Stimulated activated memory B cell treated with anti-CD40 and anti-IgM and Interleukin-4, amounts not matched to agents 10 μg/mL and 1 μg/mL and 100 μg/mL, for 72 hours (primary cell): ENCODE measurements at regions not wholly inside any gene's neighbourhood (a gene's known extent, or its start where the extent isn't known, plus 50 kb on each side); places are given as distances from the start of the nearest gene placed in this dataset.

Experiments
- ATAC-seq: fragments of 150-1000 bp; cut with Tn5 transposase; 2 replicates; pipeline ENCODE4 v1.10.0; 2021
- H3K27ac Mint-ChIP-seq: one replicate; pipeline ENCODE4 v1.8.0; 2022; ENCODE audit warnings: mild to moderate bottlenecking, mixed read lengths
- H3K27me3 Mint-ChIP-seq: one replicate; pipeline ENCODE4 v1.8.0; 2022; ENCODE audit warnings: mixed read lengths
- H3K36me3 Mint-ChIP-seq: one replicate; pipeline ENCODE4 v1.8.0; 2022; ENCODE audit warnings: mixed read lengths
- H3K4me1 Mint-ChIP-seq: one replicate; pipeline ENCODE4 v1.8.0; 2022; ENCODE audit warnings: mixed read lengths
- H3K4me3 Mint-ChIP-seq: one replicate; pipeline ENCODE4 v1.8.0; 2022; ENCODE audit warnings: mild to moderate bottlenecking, moderate library complexity, mixed read lengths
- H3K9me3 Mint-ChIP-seq: one replicate; pipeline ENCODE4 v1.8.0; 2022; ENCODE audit warnings: mixed read lengths

DNA sequence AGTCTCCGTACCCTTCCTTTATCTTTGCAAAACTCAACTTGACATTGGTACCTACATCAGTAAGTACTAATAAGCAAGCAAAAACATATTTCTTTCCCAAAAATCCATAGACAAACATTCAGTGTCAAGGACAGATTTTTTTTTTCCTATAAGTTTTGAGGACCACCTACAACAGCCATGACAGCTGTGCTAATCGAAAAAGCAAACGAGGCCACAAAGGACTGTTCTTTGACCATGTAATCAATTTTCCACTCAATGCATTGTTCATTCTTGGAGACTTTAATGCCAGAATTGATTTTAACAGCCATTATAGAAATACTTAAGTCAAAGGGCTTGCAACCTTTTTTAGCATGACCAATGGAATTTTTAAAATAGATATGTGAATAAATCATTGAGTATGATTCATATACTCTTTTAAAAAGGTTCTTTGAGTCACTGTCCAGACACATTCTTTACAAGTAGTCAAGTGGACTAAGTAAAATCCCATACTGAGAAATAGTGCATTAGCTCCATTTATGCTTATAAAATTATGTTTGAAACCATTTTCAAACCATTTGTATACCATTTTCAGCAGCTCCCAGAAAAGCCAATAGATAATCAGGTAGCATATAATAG lies 323.9 kb downstream of the MZT1 start:
- Mint-ChIP-seq H3K27me3 (no peaks in the 10 kb centered on the region), H3K4me1 (no peaks in the 10 kb centered on the region), H3K4me3 (no peak overlapping the region), H3K27ac (no peak overlapping the region), H3K36me3 (no peaks in the 10 kb centered on the region), H3K9me3 (peaks cover 12% of the 10 kb centered on the region)
- ATAC-seq = no peak

DNA sequence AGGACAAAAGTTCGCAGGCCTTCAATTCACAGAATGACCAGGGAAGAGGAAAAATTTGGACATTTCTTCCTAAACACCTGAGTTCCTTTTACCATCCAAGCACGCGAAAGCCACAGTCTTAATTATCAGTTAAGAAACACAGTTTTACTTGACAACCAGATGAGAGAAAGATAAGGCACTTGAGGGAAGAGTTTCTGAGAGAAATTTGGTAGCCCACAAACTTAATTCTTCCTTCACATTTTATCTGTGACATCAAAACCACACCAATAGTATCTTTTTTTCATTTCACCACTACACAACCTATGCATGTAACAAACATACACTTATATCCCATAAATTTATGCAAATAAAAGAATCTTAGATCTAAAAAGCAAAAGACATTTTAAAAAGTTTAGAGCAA lies 326.6 kb downstream of the MZT1 start:
- no peaks in the 10 kb centered on the region for H3K4me1 Mint-ChIP-seq
- no peaks in the 10 kb centered on the region for H3K27me3 Mint-ChIP-seq

DNA sequence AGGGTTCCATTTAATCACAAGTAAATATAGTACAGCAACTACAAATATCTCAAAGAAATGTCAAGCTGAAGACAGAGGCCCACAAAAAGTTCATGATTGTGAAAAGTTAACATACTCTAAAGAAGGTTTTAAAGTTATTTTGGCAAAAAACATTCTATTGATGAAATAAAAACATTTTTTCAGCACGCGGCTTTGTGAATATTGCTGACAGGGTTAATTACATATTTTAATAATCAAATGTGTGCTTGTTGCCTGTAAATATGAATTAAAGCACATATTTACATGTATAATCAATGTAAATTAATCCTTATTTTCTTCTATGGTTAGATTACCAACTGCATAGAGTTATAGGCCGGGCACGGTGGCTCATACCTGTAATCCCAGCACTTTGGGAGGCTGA lies 328.1 kb downstream of the MZT1 start:
- Mint-ChIP-seq H3K27me3 (no peaks in the 10 kb centered on the region), H3K36me3 (no peaks in the 10 kb centered on the region), H3K27ac (no peak overlapping the region), H3K4me3 (no peak overlapping the region), H3K4me1 (no peaks in the 10 kb centered on the region), H3K9me3 (peaks cover 5% of the 10 kb centered on the region)
- no peak for ATAC-seq

More for the DNA sequence above, 326.6 kb downstream of the MZT1 start:
- Mint-ChIP-seq H3K9me3 (peaks cover 5% of the 10 kb centered on the region), H3K36me3 (no peaks in the 10 kb centered on the region), H3K4me3 (no peak overlapping the region), H3K27ac (no peak overlapping the region)
- no peak for ATAC-seq

DNA sequence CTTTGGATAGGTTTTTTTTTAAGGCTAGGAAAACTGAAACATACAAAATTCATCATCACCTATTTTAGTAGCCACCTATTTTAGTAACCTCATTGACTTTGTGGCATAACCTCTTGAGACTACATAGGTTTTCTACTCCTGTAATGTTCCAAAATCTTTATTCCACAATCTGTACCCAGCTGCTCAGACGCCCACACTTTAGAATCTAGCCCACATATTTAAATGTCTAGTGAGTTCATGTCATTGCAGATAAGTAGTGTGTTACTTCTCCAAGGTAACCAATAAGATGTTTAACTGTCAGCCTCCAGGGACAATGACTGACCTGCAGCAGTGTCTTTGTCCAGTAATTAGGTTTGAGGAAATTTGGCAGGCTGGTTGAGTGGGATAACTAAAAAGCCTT lies 330.2 kb downstream of the MZT1 start:
- peak; percentile 27 for ATAC-seq
- Mint-ChIP-seq H3K36me3 (no peaks in the 10 kb centered on the region), H3K4me1 (no peaks in the 10 kb centered on the region), H3K27ac (no peak overlapping the region), H3K27me3 (no peaks in the 10 kb centered on the region), H3K9me3 (peaks cover 8% of the 10 kb centered on the region), H3K4me3 (no peak overlapping the region)

DNA sequence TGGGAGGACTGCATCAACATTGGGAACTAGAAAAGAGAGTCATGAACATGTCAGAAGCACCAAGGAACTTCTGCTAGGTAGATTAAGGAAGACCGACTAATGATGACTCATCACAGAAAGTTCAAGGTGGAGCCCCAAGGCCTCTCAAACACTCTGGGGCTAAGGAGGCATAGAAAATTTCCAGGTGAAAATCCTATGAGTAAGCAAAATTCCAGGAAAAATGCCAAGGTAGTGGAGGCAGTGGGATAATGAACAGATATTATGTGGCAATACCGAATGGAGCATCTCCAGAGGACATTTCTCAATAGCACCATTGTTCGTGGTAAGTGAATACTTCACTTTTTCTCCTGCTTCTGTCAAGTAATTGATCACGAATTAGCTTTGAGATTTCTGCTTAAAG lies 336.5 kb downstream of the MZT1 start:
- Mint-ChIP-seq H3K4me3 (no peak overlapping the region), H3K4me1 (no peaks in the 10 kb centered on the region), H3K27me3 (no peaks in the 10 kb centered on the region), H3K9me3 (peaks cover 10% of the 10 kb centered on the region), H3K27ac (no peak overlapping the region), H3K36me3 (no peaks in the 10 kb centered on the region)
- no peak for ATAC-seq

DNA sequence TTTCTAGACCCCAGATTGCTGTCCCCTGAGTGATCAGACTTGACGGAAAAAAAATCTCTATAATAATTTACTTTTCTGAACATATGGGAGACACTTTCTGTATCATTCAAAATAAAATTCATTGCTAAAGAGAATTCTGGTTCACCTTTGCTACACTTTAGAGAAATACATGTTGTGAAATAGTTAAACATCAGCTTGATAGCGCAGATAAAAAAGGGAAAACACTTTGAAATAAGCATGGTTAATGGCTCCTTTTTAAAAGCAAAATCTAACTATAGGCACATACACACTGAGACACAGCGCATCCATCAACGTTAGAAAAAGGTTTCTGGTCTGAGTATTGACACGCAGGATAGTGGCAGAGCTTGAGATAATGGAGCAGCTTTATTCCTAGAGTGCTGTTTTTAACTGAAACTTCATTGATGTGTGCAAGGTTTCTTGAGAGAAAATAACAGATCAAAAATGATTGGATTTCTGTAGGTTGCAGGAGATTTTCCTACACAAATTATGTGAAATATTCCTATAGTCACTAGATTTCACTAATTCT lies 341.2 kb downstream of the MZT1 start:
- Mint-ChIP-seq H3K4me1 (no peaks in the 10 kb centered on the region), H3K27ac (no peak overlapping the region), H3K36me3 (no peaks in the 10 kb centered on the region), H3K9me3 (peaks cover 8% of the 10 kb centered on the region), H3K4me3 (no peak overlapping the region), H3K27me3 (no peaks in the 10 kb centered on the region)
- ATAC-seq = no peak

DNA sequence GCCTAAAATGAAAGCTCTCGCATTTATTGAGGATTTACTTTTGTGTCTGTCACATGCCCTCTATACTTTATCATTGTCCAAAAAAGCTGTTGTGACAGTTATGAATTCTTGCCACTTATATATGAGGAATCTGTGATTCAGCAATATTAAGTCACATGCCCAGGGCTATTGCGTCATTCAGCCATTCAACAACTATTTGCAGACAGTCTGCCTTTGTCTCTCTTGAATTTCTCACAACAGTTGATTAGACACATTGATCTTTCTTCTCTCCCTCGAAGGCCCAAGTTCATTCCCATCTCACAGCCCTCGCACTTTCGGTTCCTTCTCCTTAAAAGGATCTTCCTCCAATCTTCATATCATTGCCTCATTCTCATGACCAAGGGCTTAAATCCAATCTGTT lies 342.6 kb downstream of the MZT1 start:
- Mint-ChIP-seq H3K4me3 (no peak overlapping the region), H3K27ac (no peak overlapping the region), H3K4me1 (no peaks in the 10 kb centered on the region), H3K27me3 (no peaks in the 10 kb centered on the region), H3K36me3 (no peaks in the 10 kb centered on the region), H3K9me3 (peaks cover 8% of the 10 kb centered on the region)
- ATAC-seq = no peak

DNA sequence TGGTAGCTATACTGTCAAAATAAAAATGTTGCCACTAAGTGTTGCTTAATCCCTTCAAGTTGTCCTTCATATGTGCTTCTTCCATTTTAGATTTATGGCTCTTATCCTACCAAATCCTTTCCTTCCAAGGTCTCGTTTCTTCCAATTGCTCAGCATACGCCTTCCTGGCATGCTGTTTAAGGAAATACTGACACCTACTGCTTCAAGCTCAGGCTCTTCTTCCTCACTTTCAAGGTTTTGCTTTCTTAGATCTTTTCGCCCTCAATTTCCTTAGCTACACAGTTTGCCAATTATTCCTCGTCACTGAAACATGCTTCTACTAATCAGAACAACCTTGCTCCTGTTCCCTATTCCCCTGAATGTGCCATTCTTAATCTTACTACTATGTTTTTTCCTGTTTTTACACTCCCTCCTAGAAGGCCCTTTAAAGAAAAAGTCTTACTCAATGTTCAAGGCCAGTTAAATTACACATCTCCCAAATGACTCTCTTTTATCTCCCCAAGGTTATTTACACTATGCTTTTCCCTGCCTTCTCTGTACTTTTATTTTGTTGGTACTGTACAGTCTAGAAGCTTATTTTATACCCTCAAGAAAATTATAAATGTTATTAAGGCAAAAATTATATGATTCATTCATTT lies 343.1 kb downstream of the MZT1 start:
- no peak overlapping the region for H3K4me3 Mint-ChIP-seq
- no peaks in the 10 kb centered on the region for H3K36me3 Mint-ChIP-seq
- no peaks in the 10 kb centered on the region for H3K27me3 Mint-ChIP-seq
- H3K27ac Mint-ChIP-seq = no peak overlapping the region
- H3K4me1 Mint-ChIP-seq = no peaks in the 10 kb centered on the region
- no peak for ATAC-seq
- peaks cover 8% of the 10 kb centered on the region for H3K9me3 Mint-ChIP-seq

DNA sequence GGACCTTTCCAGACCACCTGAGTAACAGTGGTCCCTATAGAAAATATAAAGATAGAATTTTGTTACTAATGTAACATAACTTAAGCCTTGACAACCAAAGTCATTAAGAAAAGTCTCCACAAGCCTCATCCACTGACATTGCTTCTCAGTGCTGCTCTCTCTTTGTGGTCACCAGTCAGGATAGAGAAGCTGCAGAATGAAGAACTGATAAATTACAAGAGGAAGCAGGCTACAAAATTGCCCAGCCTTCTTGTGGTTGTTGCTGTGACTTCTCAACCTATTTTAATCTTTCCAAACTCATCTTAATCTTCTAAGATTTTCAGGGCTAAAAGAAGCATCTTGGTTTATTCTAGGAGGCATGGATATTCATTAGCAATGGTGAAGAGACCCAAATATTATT lies 343.8 kb downstream of the MZT1 start:
- no peak for ATAC-seq
- Mint-ChIP-seq H3K4me3 (no peak overlapping the region), H3K9me3 (peaks cover 4% of the 10 kb centered on the region), H3K36me3 (no peaks in the 10 kb centered on the region), H3K27ac (no peak overlapping the region), H3K4me1 (no peaks in the 10 kb centered on the region), H3K27me3 (no peaks in the 10 kb centered on the region)

DNA sequence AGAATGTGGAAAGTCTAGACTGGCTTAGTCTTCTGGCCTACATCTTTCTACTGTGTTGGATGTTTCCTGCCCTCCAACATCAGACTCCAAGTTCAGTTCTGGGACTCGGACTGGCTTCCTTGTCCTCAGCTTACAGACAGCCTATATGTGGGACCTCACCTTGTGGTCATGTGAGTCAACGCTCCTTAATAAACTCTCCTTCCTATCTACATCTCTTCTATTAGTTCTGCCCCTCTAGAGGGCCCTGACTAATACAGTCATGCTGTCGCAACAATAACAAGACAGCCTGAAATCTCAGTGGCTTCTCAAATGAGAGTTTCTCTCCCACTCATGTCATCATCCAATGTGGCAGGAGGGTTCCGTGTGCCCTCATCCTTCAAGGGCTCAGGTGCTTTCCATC lies 347.8 kb downstream of the MZT1 start:
- Mint-ChIP-seq H3K27ac (no peak overlapping the region), H3K36me3 (no peaks in the 10 kb centered on the region), H3K4me3 (no peak overlapping the region), H3K4me1 (no peaks in the 10 kb centered on the region), H3K27me3 (no peaks in the 10 kb centered on the region), H3K9me3 (peaks cover 7% of the 10 kb centered on the region)
- no peak for ATAC-seq

DNA sequence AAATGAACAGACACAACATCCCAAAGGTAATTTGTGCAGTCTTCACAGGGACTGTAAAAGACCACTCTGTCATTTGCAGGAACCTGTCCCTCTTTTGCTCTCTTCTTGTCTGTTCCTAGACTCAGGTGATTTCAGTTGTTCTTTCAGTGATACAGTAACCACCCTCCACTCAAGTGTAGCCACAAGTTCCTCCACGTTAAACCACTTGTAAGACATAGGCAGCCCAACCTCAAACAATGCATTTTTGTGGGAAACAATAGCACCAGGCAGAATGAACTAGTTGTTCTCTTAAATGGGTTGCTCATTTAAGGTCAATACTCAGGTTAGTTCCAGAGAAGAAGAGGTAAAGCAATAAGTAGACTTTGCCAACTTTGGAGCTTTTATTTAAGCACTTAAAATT lies 359.4 kb downstream of the MZT1 start:
- H3K4me3 Mint-ChIP-seq = no peak overlapping the region
- H3K36me3 Mint-ChIP-seq = no peaks in the 10 kb centered on the region
- no peak for ATAC-seq
- no peaks in the 10 kb centered on the region for H3K27me3 Mint-ChIP-seq
- peaks cover 7% of the 10 kb centered on the region for H3K9me3 Mint-ChIP-seq
- no peak overlapping the region for H3K27ac Mint-ChIP-seq
- H3K4me1 Mint-ChIP-seq = no peaks in the 10 kb centered on the region

DNA sequence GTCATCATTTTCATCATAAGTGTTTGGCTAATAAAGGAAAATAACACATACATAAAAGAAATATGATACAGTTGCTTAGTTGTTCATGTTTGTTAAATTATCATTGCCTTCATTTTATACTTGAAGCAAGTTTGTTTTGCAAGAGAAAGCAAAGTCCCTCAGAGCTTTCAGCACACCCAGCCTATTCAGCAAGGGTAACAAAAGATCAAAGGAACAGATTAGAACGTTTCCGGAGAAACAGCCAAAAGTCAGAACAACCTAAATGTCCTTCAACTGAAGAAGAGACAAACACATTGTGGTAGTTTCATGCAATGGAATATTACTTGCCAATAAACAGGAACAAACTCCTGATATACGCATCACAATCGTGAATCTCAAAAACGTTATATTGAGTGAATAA lies 380.7 kb downstream of the MZT1 start:
- Mint-ChIP-seq H3K4me1 (no peaks in the 10 kb centered on the region), H3K4me3 (no peak overlapping the region), H3K27me3 (no peaks in the 10 kb centered on the region), H3K36me3 (no peaks in the 10 kb centered on the region), H3K27ac (no peak overlapping the region), H3K9me3 (no peaks in the 10 kb centered on the region)
- no peak for ATAC-seq

DNA sequence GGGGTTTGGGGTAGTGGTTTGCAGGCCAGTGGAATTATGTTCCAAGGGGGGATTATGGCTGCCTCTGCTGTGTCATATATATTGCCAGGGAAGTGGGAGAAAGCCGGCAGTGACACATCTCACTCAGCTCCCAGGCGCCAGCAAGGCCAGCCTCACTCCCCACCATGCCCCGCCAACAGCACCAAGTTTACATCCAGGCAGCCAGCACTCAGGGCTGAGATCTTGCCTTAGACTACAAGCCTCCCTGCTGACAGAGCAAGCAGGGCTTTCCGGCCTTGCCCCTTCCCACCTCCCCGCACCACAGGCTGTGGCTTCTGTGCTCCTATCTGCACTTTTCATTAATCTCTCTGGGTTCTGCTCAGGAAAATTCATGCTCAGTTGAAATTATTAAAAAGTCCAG lies 385.1 kb downstream of the MZT1 start:
- no peak overlapping the region for H3K27ac Mint-ChIP-seq
- no peaks in the 10 kb centered on the region for H3K4me1 Mint-ChIP-seq
- no peaks in the 10 kb centered on the region for H3K27me3 Mint-ChIP-seq
- peaks cover 3% of the 10 kb centered on the region for H3K9me3 Mint-ChIP-seq
- ATAC-seq = no peak
- no peak overlapping the region for H3K4me3 Mint-ChIP-seq
- no peaks in the 10 kb centered on the region for H3K36me3 Mint-ChIP-seq

DNA sequence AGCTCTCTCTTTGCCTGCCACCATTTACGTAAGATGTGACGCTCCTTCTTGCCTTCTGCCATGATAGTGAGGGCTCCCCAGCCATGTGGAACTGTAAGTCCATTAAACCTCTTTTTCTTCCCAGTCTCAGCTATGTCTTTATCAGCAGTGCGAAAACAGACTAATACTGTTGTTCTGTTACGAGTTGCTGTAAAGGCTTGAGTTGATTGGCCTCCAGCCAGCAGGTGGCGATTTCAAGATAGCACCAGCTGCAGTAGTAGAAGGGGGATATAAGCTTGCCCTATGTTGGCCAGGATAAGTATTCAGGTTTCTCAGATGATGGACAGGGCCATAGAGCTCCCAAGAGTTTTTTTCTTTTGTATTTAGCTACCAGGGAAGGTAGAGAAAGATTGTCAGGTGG lies 385.5 kb downstream of the MZT1 start:
- Mint-ChIP-seq H3K27me3 (no peaks in the 10 kb centered on the region), H3K9me3 (peaks cover 3% of the 10 kb centered on the region), H3K4me1 (no peaks in the 10 kb centered on the region), H3K27ac (no peak overlapping the region), H3K4me3 (no peak overlapping the region), H3K36me3 (no peaks in the 10 kb centered on the region)
- no peak for ATAC-seq

DNA sequence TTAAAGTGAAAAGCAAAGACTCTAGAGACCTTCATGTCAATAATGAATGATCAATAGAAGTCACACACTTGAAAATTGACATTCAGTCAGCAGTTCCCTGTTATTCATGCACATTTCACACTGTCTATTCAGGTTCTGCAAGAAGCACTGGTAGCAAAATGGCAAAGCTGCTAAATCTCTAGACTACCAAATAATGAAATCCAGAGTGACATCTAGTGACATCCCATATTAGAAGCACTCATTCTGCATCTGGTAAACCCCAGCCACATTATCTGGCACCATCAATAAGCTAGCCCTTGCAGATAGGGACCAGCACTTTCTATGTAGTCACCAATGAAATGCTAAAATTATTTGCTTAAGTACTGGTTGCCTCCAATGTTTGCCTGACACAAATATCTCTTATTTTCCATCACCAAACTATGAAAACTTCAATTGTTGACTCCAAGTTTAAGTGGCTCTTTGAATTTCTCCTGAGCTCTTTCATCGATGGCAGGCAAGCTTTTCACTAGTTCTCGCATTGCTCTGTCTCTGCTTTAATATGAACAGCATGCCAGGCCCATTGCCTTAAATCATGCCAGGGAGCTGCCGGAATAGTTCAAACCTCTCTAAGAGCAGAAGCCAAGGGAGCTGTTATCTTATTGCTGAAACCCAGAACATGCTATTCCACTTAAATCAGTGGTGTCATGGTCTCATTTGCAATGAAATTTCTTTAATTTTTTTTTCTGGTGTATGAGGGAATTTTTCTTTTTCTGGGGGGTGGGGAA lies 409.9 kb downstream of the MZT1 start:
- Mint-ChIP-seq H3K4me3 (no peak overlapping the region), H3K36me3 (no peaks in the 10 kb centered on the region), H3K27ac (no peak overlapping the region), H3K4me1 (no peaks in the 10 kb centered on the region), H3K9me3 (no peaks in the 10 kb centered on the region), H3K27me3 (no peaks in the 10 kb centered on the region)
- no peak for ATAC-seq

DNA sequence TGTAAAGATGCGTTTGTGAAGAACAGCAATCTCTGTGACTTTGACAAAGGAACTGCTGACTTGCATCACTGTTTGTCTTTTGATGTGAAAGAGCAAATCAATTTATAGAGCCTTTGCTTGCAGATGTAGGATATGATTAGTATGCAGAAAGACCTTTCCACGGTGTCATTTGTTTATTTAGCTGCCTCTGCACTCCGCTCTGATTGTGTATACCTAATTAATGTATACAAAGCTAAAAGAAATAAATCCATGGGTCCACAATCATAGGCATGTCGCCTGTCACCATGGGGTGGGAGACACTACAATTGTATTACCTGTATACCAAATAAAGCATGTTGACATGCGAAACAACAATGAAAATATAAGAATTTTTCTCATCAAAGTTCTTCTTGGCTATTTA lies 410.7 kb downstream of the MZT1 start:
- no peak for ATAC-seq
- Mint-ChIP-seq H3K9me3 (no peaks in the 10 kb centered on the region), H3K27me3 (no peaks in the 10 kb centered on the region), H3K27ac (no peak overlapping the region), H3K4me1 (no peaks in the 10 kb centered on the region), H3K36me3 (no peaks in the 10 kb centered on the region), H3K4me3 (no peak overlapping the region)
